Natural killer cell (primary cell): ENCODE measurements at regions not wholly inside any gene's neighbourhood (a gene's known extent, or its start where the extent isn't known, plus 50 kb on each side); places are given as distances from the start of the nearest gene placed in this dataset.

Source experiments
- ATAC-seq, 3 donors: fragments of 150-1000 bp in 2 of 3; fragments of 200-7000 bp in 1 of 3; cut with Tn5 transposase; 1 replicate in 1 of 3; 2 replicates in 2 of 3; pipeline ENCODE4 v1.10.0; 2021; ENCODE audit warnings: mild to moderate bottlenecking in 2 of 3, moderate library complexity in 2 of 3
- DNase-seq, 2 donors: peaks; one replicate each; pipeline versions ENCODE4 v3.0.0 to v3.0.0-alpha.2; 2013 to 2021; ENCODE audit warnings: mixed read lengths in 1 of 2
- H3K27ac ChIP-seq: one replicate; pipeline ENCODE4 v1.5.1; 2013; ENCODE audit warnings: mild to moderate bottlenecking, low read length
- H3K27me3 ChIP-seq: one replicate; pipeline ENCODE4 v1.6.1; 2013; ENCODE audit warnings: low read length; ENCODE audit not compliant: control insufficient read depth, insufficient read depth
- H3K36me3 ChIP-seq: one replicate; pipeline ENCODE4 v1.6.1; 2013; ENCODE audit warnings: low read length; ENCODE audit not compliant: control insufficient read depth, insufficient read depth
- H3K4me1 ChIP-seq: one replicate; pipeline ENCODE4 v1.6.1; 2013; ENCODE audit warnings: low read length; ENCODE audit not compliant: control insufficient read depth, insufficient read depth
- H3K4me3 ChIP-seq: one replicate; pipeline ENCODE4 v1.5.1; 2013; ENCODE audit warnings: low read length
- H3K9me3 ChIP-seq: one replicate; pipeline ENCODE4 v1.6.1; 2013; ENCODE audit warnings: low read length; ENCODE audit not compliant: control insufficient read depth, insufficient read depth
- H3K27ac Mint-ChIP-seq, 2 donors: one replicate each; pipeline ENCODE4 v1.8.0; 2022; ENCODE audit warnings: mild to moderate bottlenecking in 2 of 2, mixed read lengths in 2 of 2, moderate library complexity in 1 of 2
- H3K27me3 Mint-ChIP-seq, 2 donors: one replicate each; pipeline ENCODE4 v1.8.0; 2022; ENCODE audit warnings: low read depth in 2 of 2, mixed read lengths in 2 of 2
- H3K36me3 Mint-ChIP-seq: one replicate; pipeline ENCODE4 v1.8.0; 2022; ENCODE audit warnings: mixed read lengths
- H3K4me1 Mint-ChIP-seq, 2 donors: one replicate each; pipeline ENCODE4 v1.8.0; 2022; ENCODE audit warnings: mixed read lengths in 2 of 2
- H3K4me3 Mint-ChIP-seq: one replicate; pipeline ENCODE4 v1.8.0; 2022; ENCODE audit warnings: mild to moderate bottlenecking, moderate library complexity, mixed read lengths
- H3K9me3 Mint-ChIP-seq, 2 donors: one replicate each; pipeline ENCODE4 v1.8.0; 2022; ENCODE audit warnings: mixed read lengths in 2 of 2
- WGBS: methylation state at CpG from one replicate; pipeline ENCODE4 v1.1.7; 2013; ENCODE audit warnings: missing lambda C conversion rate; ENCODE audit not compliant: insufficient coverage; 5-methylcytosine and 5-hydroxymethylcytosine counted together
- intact Hi-C: fragments of 100-400 bp; cut with micrococcal nuclease; formaldehyde crosslinking; loops from one replicate; pipeline ENCODE4 v1.14.2; 2022
- TF ChIP-seq, protein P1 (sequence below): fragments of 200-600 bp; IDR thresholded peaks from one replicate; pipeline ENCODE4 v1.8.0; 2022; ENCODE audit warnings: antibody characterized with exemption

DNA sequence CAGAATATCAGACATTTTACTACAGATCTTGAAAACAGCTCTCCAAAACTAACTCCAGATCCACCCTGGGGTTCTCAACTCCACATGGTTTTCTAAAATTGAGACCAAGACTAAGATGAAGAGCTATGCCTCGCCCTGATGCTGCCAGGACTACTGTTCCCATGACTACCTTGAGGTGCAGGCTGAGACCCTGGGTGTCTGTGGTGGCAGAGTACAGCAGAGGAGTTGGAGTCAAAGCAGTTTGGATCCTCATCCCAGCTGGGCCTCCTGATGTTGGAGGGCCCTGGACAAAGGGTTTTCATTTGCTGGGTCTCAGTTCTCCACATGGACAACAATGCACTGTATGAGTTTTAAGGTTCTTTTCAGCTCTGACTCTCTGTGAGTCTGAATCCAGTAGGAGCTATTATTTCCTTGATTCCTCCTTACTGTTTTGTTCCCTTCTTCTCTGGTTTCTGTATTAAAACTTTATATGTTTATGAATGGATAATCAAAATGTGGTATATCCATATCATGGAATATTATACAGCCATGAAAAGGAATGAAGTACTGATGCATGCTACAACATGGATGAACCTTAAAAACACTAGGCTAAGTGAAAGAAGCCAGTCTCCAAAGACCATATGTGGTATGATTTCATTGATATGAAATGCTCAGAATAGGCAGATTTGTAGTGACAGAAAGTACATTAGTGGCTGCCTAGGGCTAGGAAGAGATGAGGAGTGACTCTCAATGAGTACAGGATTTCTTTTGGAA lies 93.0 kb downstream of the CPN2 start:
- Histone ChIP-seq H3K27ac (no peak overlapping the region), H3K4me3 (no peak overlapping the region), H3K9me3 (no peaks in the 10 kb centered on the region), H3K36me3 (no peaks in the 10 kb centered on the region), H3K27me3 (no peaks in the 10 kb centered on the region), H3K4me1 (peaks cover 17% of the 10 kb centered on the region)
- TF ChIP-seq, protein P1, sequence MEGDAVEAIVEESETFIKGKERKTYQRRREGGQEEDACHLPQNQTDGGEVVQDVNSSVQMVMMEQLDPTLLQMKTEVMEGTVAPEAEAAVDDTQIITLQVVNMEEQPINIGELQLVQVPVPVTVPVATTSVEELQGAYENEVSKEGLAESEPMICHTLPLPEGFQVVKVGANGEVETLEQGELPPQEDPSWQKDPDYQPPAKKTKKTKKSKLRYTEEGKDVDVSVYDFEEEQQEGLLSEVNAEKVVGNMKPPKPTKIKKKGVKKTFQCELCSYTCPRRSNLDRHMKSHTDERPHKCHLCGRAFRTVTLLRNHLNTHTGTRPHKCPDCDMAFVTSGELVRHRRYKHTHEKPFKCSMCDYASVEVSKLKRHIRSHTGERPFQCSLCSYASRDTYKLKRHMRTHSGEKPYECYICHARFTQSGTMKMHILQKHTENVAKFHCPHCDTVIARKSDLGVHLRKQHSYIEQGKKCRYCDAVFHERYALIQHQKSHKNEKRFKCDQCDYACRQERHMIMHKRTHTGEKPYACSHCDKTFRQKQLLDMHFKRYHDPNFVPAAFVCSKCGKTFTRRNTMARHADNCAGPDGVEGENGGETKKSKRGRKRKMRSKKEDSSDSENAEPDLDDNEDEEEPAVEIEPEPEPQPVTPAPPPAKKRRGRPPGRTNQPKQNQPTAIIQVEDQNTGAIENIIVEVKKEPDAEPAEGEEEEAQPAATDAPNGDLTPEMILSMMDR, result no peak
- H3K4me3 Mint-ChIP-seq, result no peak overlapping the region
- H3K36me3 Mint-ChIP-seq, result no peaks in the 10 kb centered on the region
- peaks cover 22 to 27% of the 10 kb centered on the region in 2 donors for H3K4me1 Mint-ChIP-seq
- H3K9me3 Mint-ChIP-seq, result no peaks in the 10 kb centered on the region
- no peak for DNase-seq
- no peak overlapping the region for H3K27ac Mint-ChIP-seq
- 67% methylated on average over 1 of the region's 1 CpG for WGBS
- ATAC-seq, result no peak
- intact Hi-C loops, result no loop called here
- H3K27me3 Mint-ChIP-seq, result no peaks in the 10 kb centered on the region

DNA sequence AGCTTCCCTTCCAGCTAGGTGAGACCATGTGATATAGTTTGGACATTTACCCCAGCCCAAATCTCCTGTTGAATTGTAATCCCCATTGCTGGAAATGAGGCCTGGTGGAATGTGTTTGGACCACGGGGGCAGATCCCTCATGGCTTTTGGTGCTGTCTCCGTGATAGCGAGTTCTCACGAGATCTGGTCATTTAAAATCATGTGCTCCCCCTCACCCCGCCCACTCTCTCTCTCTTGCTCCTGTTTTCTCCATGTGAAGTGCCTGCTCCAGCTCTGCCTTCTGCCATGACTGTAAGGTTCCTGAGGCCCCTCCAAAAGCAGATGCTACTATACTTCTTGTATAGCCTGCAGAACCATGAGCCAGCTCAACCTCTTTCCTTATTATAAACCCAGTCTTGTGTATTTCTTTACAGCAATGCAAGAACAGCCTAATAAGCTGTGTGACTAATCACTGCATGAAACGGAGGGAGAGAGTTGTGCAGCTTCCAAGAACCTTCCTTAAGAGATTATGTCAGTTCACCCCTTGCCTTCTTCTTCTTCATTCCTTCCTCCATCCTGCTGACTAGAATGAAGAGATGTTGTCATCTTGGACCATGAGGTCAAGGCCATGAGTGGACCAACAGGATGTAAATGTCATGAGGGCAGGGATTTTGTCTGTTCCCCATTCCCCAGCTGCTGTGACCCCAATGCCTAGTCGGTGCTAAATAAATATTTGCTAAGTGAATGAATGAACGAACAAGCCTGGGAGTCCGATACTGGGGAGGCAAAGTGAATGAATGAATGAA lies 91.0 kb downstream of the CPN2 start:
- H3K36me3 Mint-ChIP-seq, result no peaks in the 10 kb centered on the region
- H3K27me3 ChIP-seq, result no peaks in the 10 kb centered on the region
- H3K4me3 Mint-ChIP-seq, result no peak overlapping the region
- no peak overlapping the region for H3K27ac ChIP-seq
- peaks cover 0 to 3% of the 10 kb centered on the region in 2 donors for H3K27me3 Mint-ChIP-seq
- H3K9me3 Mint-ChIP-seq, result no peaks in the 10 kb centered on the region
- H3K4me1 ChIP-seq, result peaks cover 17% of the 10 kb centered on the region
- 96% methylated on average over 9 of the region's 9 CpGs for WGBS
- H3K27ac Mint-ChIP-seq, result no peak overlapping the region
- no peaks in the 10 kb centered on the region for H3K36me3 ChIP-seq
- H3K9me3 ChIP-seq, result no peaks in the 10 kb centered on the region
- ATAC-seq (no peak), DNase-seq (no peak)
- H3K4me1 Mint-ChIP-seq, result peaks cover 17 to 20% of the 10 kb centered on the region in 2 donors
- TF ChIP-seq, protein P1, result no peak
- intact Hi-C loops, result no loop called here
- H3K4me3 ChIP-seq, result no peak overlapping the region

DNA sequence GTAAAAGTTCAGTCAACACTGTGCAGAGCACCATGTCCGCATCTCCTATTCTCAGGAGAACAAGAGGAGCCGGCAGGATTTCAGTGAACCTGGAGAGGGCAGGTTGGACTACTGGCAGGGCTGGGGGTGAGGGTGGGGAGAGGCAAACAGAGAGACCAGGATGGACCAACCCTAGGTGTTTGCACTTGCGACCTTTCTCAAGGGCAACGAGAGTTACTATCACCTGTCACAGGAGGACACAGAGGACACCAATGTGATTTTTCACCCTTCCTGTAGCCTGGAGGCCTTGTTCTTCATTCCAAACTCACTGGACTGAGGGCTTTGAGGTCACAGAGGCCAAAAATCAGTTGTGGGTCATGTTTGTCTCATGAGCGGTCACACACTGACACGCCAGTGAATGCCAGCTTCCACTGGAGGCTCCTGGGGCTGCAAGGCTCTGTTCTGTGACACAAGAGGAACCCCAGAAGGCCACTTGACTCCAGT lies 89.5 kb downstream of the CPN2 start:
- no peaks in the 10 kb centered on the region for H3K36me3 ChIP-seq
- peaks cover 11% of the 10 kb centered on the region for H3K4me1 ChIP-seq
- no peaks in the 10 kb centered on the region for H3K36me3 Mint-ChIP-seq
- H3K27ac ChIP-seq, result no peak overlapping the region
- intact Hi-C loops, result no loop called here
- no peaks in the 10 kb centered on the region for H3K9me3 ChIP-seq
- H3K27me3 ChIP-seq, result no peaks in the 10 kb centered on the region
- no peak overlapping the region for H3K4me3 Mint-ChIP-seq
- DNase-seq, result no peak
- WGBS, result 92% methylated on average over 6 of the region's 6 CpGs
- TF ChIP-seq, protein P1, result no peak
- H3K27me3 Mint-ChIP-seq, result peaks cover 0 to 3% of the 10 kb centered on the region in 2 donors
- H3K9me3 Mint-ChIP-seq, result no peaks in the 10 kb centered on the region
- H3K4me1 Mint-ChIP-seq, result peaks cover 17 to 20% of the 10 kb centered on the region in 2 donors
- H3K27ac Mint-ChIP-seq, result no peak overlapping the region
- no peak overlapping the region for H3K4me3 ChIP-seq
- no peak for ATAC-seq
